Transverse colon (tissue), 4 donors: ENCODE measurements at regions not wholly inside any gene's neighbourhood (a gene's known extent, or its start where the extent isn't known, plus 50 kb on each side); places are given as distances from the start of the nearest gene placed in this dataset.
A peak's percentile ranks its signal among the peaks of the same experiment; 100 is the strongest.

Experiments used
- DNase-seq: peaks from one replicate; pipeline ENCODE4 v3.0.0-alpha.2; 2019
- H3K27ac ChIP-seq, 4 donors: fragments of 200-600 bp; sonication (generic); 2 replicates each; pipeline ENCODE4 v1.5.1; 2016 to 2018; ENCODE audit warnings: inconsistent platforms in 4 of 4
- H3K27me3 ChIP-seq: fragments of 200-600 bp; sonication (generic); 2 replicates; pipeline ENCODE4 v1.5.1; 2017; ENCODE audit warnings: inconsistent platforms
- H3K36me3 ChIP-seq, 4 donors: fragments of 200-600 bp; sonication (generic); 2 replicates each; pipeline ENCODE4 v1.5.1; 2017 to 2019; ENCODE audit warnings: inconsistent platforms in 4 of 4
- H3K4me1 ChIP-seq, 4 donors: fragments of 200-600 bp; sonication (generic); 2 replicates each; pipeline ENCODE4 v1.5.1; 2017 to 2020; ENCODE audit warnings: inconsistent platforms in 4 of 4
- H3K4me3 ChIP-seq, 4 donors: fragments of 200-600 bp; sonication (generic); 1 replicate in 1 of 4; 2 replicates in 3 of 4; pipeline versions ENCODE4 v1.5.1 to v1.6.1; 2017 to 2019; ENCODE audit warnings: inconsistent platforms in 4 of 4
- H3K9me3 ChIP-seq, 2 donors: fragments of 200-600 bp; sonication (generic); 2 replicates each; pipeline ENCODE4 v1.5.1; 2017 to 2019; ENCODE audit warnings: inconsistent platforms in 2 of 2
- CTCF ChIP-seq, 5 experiments: fragments of 200-600 bp in 3 of 5; fragments of 450-650 bp in 2 of 5; sonication (generic) in 3 of 5; IDR thresholded peaks; 1 replicate in 2 of 5; 2 replicates in 3 of 5; pipeline ENCODE4 v1.5.1; 2016 to 2017; ENCODE audit warnings: antibody characterized with exemption in 5 of 5, inconsistent platforms in 3 of 5, mild to moderate bottlenecking in 2 of 5, moderate library complexity in 1 of 5
- EP300 ChIP-seq: sonication (generic); formaldehyde crosslinking; IDR thresholded peaks from one replicate; pipeline ENCODE4 v1.6.1; 2017; ENCODE audit warnings: antibody characterized with exemption, low read depth
- POLR2A ChIP-seq: fragments of 450-650 bp; IDR thresholded peaks from one replicate; pipeline ENCODE4 v1.6.1; 2016; ENCODE audit warnings: antibody characterized with exemption, mild to moderate bottlenecking, moderate library complexity
- POLR2AphosphoS5 ChIP-seq, 3 donors: sonication (generic); formaldehyde crosslinking; IDR thresholded peaks; one replicate each; pipeline ENCODE4 v1.6.1; 2016; ENCODE audit warnings: antibody characterized with exemption in 3 of 3
- WGBS, 2 donors: methylation state at CpG; one replicate each; pipeline ENCODE4 v1.1.5; 2018; ENCODE audit warnings: low coverage in 1 of 2; 5-methylcytosine and 5-hydroxymethylcytosine counted together
- in situ Hi-C, 4 donors: fragments of 200-750 bp; cut with MboI; loops; one replicate each; pipeline versions ENCODE4 v1.15.0 to v1.15.1; 2017; ENCODE audit warnings: low sequenced_read_pairs in 3 of 4, low pct_ligation_motif_present in 1 of 4, low pct_unique_long_range_greater_than_20kb in 1 of 4
- intact Hi-C: fragments of 100-400 bp; cut with DNase I; formaldehyde crosslinking; loops from one replicate; pipeline ENCODE4 v1.15.1; 2023; ENCODE audit warnings: low total_unique reads

DNA sequence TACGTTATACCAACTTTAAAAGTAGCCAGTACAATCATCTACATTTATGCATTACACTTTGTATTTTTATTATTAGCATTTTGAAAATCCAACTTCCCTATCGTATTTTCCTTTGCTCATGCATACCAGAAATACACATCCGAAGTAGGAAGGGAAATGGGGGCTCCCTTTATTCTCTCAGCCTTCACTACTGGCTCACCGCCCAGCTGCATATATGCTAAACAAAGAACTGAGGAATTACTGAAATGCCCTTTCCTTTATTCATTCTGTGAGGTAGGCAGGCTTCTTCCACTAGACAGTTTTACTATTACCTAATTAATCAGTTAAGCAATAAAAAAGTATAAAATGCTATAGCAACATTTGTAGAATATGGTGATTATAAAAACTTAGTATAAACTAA lies 291.6 kb downstream of the KLF12 start:
- WGBS, 2 donors = 80 to 90% methylated on average over 4 of the region's 4 CpGs
- TF ChIP-seq EP300 (no peak), POLR2AphosphoS5 (IDR thresholded peaks at IDR 0.05) (no peak), CTCF (IDR thresholded peaks at IDR 0.05) (no peak), POLR2A (no peak)
- intact Hi-C loops = no loop called here
- in situ Hi-C loops = loop anchor here in 1 of 4 donors (25.0 kb wide), 1 partner anchor 445 kb away; no protein-coding TSS in a partner anchor
- Histone ChIP-seq H3K36me3 (no peaks in the 10 kb centered on the region), H3K4me1 (no peaks in the 10 kb centered on the region), H3K27me3 (no peaks in the 10 kb centered on the region), H3K4me3 (no peak overlapping the region), H3K9me3 (no peaks in the 10 kb centered on the region), H3K27ac (no peak overlapping the region)
- no peak for DNase-seq

GRCh38 chr13:73842184-73842583 lies 292.0 kb downstream of the KLF12 start:
- intact Hi-C loops = no loop called here
- Histone ChIP-seq H3K4me3 (no peak overlapping the region), H3K9me3 (no peaks in the 10 kb centered on the region), H3K27me3 (no peaks in the 10 kb centered on the region), H3K4me1 (no peaks in the 10 kb centered on the region), H3K27ac (no peak overlapping the region), H3K36me3 (no peaks in the 10 kb centered on the region)
- no peak for DNase-seq
- 95 to 96% methylated on average over 5 of the region's 5 CpGs for WGBS, 2 donors
- TF ChIP-seq POLR2AphosphoS5 (IDR thresholded peaks at IDR 0.05) = no peak
- no peak for TF ChIP-seq EP300
- TF ChIP-seq CTCF (IDR thresholded peaks at IDR 0.05) = no peak
- TF ChIP-seq POLR2A = no peak
- in situ Hi-C loops = loop anchor here in 1 of 4 donors (25.0 kb wide), 1 partner anchor 445 kb away; no protein-coding TSS in a partner anchor

DNA sequence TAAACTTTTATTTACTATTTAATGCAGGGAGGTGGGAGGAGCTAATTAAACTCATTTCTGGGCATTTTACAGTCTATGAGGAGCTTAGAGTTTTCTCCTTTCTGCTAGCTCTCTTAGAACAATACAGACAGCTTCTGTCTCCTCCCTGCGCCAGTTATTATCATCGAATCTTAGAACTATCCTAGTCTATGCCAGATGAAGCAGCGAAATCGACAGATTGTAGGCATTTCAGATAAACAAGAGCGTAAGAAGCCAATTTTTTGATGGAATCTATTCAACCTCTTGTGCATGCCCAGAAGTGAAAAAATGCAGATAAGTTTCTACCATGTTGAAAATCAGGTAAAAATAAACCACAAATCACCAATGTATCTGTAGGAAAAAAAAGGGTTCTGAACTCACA lies 297.1 kb downstream of the KLF12 start:
- in situ Hi-C loops = loop anchor here in 3 of 4 donors (5.0 to 25.0 kb wide), 3 partner anchors 445 to 450 kb away; no protein-coding TSS in a partner anchor

DNA sequence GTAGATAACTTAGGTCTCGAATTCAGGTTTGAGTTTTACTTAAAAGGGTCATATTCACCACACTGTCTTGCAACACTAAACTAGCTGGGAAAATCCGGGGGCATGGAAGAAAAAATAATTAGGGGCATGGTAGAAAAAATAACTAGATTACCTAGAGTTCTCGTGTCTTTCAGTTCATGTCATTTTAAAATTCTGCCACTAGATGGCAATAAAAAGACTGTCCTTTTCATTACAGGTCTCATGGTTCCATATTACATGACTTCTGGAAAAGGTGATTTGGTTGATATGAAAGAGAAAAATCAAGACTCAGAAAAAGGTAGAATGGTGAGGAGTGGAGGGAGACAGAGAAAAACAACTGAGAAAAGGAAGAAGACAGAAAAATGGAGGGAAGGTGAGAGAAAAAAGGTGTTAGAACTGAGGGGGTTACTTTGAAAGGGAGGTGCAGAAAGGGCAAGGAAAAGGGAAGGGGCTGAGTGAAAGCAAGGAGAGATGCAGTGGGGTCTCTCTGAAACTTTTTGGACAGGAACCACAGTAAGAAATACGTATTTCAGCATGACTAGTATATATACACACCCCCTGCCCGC lies 299.0 kb downstream of the KLF12 start:
- intact Hi-C loops = no loop called here
- no peaks in the 10 kb centered on the region for H3K36me3 ChIP-seq
- H3K9me3 ChIP-seq = no peaks in the 10 kb centered on the region
- WGBS, 2 donors = 45 to 48% methylated on average over 5 of the region's 5 CpGs
- no peak for DNase-seq
- no peak overlapping the region for H3K27ac ChIP-seq
- peaks cover 0 to 16% (median 7%) of the 10 kb centered on the region in 4 donors for H3K4me1 ChIP-seq
- TF ChIP-seq CTCF (IDR thresholded peaks at IDR 0.05) (peak; percentile 61 to 82 (median 78)), POLR2A (no peak)
- H3K27me3 ChIP-seq = no peaks in the 10 kb centered on the region
- no peak overlapping the region for H3K4me3 ChIP-seq
- in situ Hi-C loops = loop anchor here in 3 of 4 donors (5.0 to 25.0 kb wide), 3 partner anchors 447 to 452 kb away; no protein-coding TSS in a partner anchor

More for the DNA sequence above, 297.1 kb downstream of the KLF12 start:
- Histone ChIP-seq H3K9me3 (no peaks in the 10 kb centered on the region), H3K27ac (no peak overlapping the region), H3K4me3 (no peak overlapping the region), H3K4me1 (peaks cover 0 to 15% (median 5%) of the 10 kb centered on the region in 4 donors), H3K36me3 (no peaks in the 10 kb centered on the region), H3K27me3 (no peaks in the 10 kb centered on the region)
- no peak for DNase-seq
- 81 to 94% methylated on average over 4 to 5 of the region's 5 CpGs for WGBS, 2 donors
- intact Hi-C loops = no loop called here
- TF ChIP-seq POLR2AphosphoS5 (IDR thresholded peaks at IDR 0.05) = no peak
- no peak for TF ChIP-seq CTCF (IDR thresholded peaks at IDR 0.05)
- TF ChIP-seq EP300 = no peak
- no peak for TF ChIP-seq POLR2A
